ENCODE measurements at regions not wholly inside any gene's neighbourhood (a gene's known extent, or its start where the extent isn't known, plus 50 kb on each side); places are given as distances from the start of the nearest gene placed in this dataset.
"Not testable (repeated sequence)": the region's sequence is repeated elsewhere in the genome, so short reads cannot be mapped to it uniquely, and the experiment has no call there.

GRCh38 chr22:27075028-27075678, 417.8 kb downstream of the MIAT start:
- DNase-seq, result no peak

- DNase-seq, result no peak
These were observed 418.5 kb downstream of the MIAT start for GRCh38 chr22:27075891-27076290.

DNA sequence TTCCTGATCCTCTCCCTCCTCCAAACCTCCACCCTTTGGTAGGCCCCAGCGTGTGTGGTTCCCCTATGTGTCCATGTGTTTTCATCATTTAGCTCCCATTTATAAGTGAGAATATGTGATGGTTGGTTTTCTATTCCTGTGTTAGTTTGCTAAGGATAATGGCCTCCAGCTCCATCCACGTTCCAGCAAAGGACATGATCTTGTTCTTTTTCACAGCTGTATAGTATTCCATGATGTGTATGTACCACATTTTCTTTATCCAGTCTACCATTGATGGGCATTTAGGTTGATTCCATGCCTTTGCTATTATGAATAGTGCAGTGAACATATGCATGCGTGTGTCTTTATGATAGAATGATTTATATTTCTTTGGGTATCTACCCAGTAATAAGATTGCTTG, 420.7 kb downstream of the MIAT start:
- not testable (repeated sequence) for DNase-seq

DNA sequence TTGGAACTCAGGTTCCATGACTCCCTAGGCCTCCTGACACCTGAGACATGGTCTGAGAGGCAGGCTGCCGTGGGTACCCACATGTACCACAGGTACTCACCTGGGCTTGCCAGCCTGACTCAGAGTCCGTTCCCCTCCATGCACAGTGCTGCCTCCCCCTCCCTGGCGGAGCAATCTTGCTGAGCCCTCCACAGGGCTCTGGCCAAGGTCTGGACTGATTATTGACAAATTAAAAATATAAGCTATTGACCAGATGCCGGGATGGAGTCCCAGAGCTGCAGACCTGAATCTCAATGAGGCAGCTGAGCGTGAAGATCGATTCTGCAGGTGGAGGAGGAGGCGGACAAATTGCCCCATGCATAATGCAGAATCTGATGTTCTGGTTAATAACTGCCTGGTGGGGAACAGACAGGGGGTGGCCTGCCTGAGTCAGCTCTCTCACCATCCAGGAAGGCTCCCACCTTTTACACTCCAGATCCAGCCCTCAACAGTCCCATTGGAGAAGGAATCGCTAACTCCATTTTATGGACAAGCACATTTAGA, 422.7 kb downstream of the MIAT start:
- DNase-seq, result no peak

DNA sequence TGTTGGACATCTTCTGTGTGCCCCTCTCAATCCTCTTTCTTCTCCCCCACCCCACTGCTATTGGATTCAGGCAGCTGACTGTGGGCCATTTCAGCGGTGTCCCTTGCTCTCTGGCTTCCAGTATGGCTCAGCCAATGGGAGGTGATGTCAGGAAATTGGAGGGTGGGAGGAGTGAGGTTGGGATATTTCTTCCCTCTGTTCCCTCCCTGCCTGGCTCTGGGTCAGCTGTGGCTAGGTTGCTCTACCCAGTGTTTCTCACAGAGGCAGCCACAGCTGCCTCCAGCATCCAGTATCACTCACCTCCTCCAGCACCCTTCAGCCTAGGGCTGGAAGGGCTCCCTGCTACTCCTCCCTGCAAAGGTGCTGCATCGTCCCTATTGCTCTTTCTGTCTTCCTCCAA, 423.5 kb downstream of the MIAT start:
- DNase-seq, result no peak

DNA sequence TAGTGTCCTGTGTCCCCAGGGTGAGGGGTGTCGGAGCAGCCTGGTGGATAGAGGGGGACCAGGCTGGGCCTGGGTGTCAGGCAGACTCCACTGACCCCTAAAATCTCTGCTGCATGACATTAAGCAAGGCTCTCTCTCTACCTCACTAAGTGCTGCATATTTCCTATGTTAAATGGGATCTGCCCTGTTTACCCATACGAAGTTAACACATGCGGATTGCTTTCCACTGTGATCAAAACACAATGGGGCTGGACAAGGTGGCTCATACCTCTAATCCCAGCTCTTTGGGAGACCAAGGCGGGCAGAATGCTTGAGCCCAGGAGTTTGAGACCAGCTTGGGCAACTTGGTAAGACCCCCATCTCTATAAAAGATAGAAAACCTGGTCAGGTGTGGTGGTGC, 426.2 kb downstream of the MIAT start:
- no peak for DNase-seq

GRCh38 chr22:27084130-27084529, 426.7 kb downstream of the MIAT start:
- no peak for DNase-seq

DNA sequence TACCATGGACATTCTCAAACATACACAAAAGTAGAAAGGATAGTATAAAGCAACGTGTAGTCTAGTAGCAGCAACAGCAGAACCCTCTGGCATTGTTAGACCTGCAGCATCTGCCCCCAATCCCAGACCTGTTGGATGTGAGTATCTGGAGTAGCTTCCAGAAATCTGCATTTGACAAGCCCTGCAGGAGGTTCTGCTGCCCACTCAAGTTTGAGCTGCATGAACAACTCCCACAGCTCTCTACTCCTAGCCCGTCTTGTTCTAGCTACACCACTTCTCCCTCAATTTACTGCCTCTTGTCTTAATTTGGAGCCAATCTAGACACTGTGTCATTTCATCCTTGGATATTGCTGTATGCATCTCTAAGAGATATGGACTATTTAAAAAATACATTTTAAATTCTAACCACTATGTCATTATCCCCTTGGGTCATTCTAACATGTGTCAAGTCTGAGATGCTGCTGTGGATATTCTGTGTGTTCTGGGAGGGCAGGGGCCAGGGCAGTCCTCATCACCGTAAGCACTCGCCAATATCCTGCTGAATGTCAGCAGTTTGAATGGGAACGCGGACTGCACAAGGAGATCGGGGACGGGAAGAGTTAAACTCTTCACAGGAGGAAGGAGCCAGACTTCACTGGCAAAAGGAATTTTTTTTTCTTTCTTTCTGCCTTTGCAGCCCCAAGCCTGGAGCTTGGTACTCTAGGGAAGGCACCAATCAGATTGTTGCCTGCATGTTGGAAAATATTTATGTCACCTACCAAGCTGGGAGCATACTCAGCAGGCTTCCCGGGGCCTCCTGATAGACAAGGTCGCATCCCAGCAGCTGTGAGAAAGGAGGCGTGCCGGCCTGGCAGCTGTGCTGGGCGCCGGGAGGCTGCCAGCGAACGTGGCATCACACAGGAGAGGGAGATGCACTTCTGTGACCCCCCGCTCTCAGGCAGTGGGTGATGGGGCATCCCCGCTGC, 429.0 kb downstream of the MIAT start:
- peak; percentile 86 for DNase-seq

DNA sequence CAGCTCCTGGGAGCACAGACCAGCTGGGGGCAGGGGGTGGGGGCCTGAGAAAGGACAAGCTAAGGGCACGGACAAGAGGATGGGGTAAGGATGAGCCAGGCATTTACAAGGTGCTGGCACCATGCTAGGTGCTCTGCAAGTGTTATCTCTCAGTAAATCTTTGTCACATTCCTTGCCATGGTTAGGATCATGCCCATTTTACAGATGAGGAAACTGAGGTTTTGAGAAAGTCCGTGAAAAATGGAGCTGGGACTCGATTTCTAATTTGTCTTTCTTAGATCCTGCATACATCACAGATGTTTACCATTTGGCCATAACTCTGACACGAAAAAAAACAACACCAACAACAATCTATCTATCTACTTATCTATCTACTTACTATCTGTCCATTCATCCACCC, 429.7 kb downstream of the MIAT start:
- no peak for DNase-seq

DNA sequence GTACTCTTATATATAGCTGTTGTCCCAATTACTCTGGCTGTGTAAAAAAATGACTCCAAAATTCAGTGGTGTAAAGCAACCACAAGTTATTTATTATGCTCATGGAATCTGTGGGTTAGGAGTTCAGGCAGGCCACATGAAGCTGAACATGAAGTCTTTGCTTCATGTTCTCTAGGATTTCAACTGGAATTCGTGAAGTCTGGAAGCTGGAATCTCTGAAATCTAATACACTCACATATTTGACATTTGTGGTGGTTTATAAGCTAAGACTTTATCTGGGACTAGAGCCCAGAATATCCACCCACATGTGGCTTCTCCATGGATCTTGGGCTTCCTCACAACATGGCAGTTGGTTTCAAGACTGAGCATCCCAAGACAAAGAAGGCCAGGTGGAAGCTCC, 430.6 kb downstream of the MIAT start:
- no peak for DNase-seq

- DNase-seq, result peak; percentile 84
These were observed 431.9 kb downstream of the MIAT start for GRCh38 chr22:27089264-27089663.

- DNase-seq, result peak; percentile 81
These were observed 433.2 kb downstream of the MIAT start for GRCh38 chr22:27090611-27091011.

GRCh38 chr22:27093422-27093821, 436.0 kb downstream of the MIAT start:
- DNase-seq, result no peak

DNA sequence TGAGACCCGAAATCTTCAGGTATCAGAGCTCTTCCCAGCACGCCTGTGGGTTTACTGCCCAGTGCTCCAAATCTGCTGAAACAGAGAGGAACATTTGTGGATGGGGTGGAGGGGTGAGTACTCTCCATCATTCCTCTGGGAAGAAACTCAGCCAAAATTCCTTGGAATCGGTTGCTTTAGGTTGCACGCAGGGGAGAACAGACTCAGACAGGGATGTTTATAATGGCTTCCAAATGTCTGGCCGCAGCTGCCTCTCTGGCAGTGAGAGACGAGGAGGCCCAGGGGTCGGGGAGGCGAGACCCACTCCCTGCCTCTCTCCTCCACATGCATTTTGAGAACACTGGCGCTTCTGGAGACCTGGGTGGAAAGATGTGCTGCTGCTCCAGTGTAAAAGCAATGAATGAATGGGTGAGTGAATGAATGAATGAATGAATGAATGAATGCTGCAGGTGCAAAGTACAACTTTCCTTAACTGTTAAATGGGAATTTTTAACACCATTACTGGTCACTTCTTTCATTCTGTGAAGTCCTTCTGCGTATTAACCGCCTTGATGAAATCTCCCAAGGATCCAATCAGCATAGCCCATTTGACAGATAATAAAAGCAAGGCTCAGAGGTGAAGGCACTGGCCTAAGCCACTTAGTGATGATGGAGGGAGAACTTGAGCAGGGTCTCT, 437.4 kb downstream of the MIAT start:
- no peak for DNase-seq

DNA sequence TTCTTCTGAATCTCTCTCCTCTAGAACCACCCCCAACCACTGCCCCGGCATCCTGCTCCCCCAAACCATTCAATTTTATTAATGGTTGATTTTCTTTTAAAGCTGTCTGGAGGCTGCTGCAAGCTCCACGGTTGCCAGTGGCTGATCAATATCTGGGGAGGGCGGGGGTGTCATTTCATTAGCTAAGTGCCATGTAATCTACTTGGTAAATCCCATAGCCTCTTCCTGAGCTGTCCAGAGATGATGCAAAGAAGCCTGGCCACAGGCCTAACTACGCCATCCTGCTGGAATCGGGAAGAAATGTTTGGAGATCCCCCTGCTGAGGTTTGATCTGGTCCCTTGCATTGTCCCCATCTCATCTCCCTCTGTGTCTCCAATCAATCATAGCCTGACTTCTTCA, 440.1 kb downstream of the MIAT start:
- DNase-seq, result no peak

GRCh38 chr22:27097933-27098332, 440.5 kb downstream of the MIAT start:
- no peak for DNase-seq

DNA sequence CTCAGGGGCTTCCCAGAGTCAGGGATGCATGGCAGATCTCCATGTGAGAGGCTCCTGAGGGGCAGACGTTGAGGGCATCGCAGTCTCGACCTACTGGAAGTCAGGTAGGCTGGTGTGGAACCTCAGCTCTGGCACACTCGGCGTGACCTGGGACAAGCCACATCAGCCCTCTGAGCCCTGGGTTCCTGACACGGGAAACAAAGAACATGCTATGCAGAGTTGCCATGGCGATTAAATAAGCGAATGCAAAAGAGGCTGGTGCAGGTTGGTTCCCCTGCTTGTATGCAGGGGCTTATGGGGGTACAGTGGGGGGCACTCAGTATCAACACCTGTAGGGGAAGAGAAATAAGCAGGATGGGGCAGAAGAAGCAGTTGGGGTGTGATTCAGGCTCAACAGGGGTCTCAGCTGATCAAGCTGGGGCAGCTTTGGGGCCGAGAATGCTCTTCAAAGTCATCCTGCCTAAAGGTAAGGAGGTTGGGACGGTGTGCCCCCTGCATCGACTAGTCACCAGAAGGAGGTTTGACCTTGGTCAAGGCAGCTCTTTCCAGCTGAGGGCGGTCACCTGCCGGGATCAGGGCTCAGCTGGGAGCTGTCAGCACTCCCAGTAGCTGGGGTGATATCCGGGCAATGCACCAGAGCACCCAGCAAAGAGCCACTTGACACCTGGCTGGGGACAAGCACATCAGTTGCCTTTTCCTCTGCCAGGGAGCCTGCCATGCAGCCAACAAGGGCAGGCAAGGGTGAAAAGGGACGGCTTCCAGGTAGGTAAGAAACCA, 442.7 kb downstream of the MIAT start:
- no peak for DNase-seq

DNA sequence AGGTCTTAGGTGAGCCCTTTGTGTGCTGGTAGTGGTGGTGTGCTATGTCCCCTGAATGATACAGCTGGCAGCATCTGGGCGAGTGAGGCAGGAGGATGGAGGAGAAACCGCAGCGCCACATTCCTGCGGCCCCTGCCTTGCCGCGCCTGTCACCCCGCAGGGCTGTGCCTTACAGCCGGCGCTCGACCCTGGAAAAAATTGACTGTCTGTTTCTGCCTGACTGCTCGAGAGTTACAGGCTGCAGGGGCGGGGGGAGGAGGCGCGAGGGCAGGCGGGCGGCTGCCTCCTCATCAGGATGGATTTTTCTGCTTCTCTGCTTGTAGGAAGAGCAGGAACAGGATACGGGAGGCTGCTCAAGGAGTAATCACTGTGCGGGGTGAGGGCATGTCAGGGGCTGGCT, 443.4 kb downstream of the MIAT start:
- peak; percentile 54 for DNase-seq

DNA sequence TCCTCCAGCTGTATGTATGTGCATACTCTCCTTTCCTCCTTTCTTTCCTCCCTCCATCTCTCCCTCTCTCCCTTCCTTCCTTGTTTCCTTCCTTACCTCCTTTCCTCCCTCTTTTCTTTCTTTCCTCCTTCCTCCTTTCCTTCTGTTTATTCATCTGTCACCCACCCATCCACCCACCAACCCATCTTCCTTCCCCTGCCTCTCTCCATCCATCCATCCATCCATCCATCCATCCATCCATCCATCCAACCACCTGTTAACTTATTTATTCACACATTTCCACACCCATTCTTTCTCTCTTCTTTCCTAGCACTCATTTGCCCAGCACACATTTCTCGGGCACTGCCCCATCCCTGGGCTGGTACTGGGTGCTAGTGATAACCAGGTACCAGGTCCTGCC, 443.9 kb downstream of the MIAT start:
- no peak for DNase-seq

GRCh38 chr22:27104449-27104848, 447.1 kb downstream of the MIAT start:
- no peak for DNase-seq

GRCh38 chr22:27105142-27106025, 448.0 kb downstream of the MIAT start:
- no peak for DNase-seq

- DNase-seq, result no peak
These were observed 449.6 kb downstream of the MIAT start for GRCh38 chr22:27106985-27107384.

All from NCI-H1694 treated with DMSO at 0.1 percent for 48 hours (cell line).